Spleen (tissue), 11 donors: ENCODE measurements at regions not wholly inside any gene's neighbourhood (a gene's known extent, or its start where the extent isn't known, plus 50 kb on each side); places are given as distances from the start of the nearest gene placed in this dataset.

Source experiments
- DNase-seq: peaks from one replicate; pipeline ENCODE4 v3.0.0-alpha.2; 2020
- H3K27ac ChIP-seq, 8 donors: fragments of 200-600 bp; sonication (generic) in 7 of 8; 1 replicate in 4 of 8; 2 replicates in 4 of 8; pipeline versions ENCODE4 v1.5.0 to v1.8.0; 2016 to 2021; ENCODE audit warnings: inconsistent platforms in 4 of 8, mild to moderate bottlenecking in 4 of 8, moderate library complexity in 1 of 8
- H3K27me3 ChIP-seq, 7 donors: fragments of 200-600 bp; sonication (generic) in 6 of 7; replicated peaks in 1 of 7; 1 replicate in 4 of 7; 2 replicates in 3 of 7; pipeline versions ENCODE4 v1.5.0 to v1.8.0; 2016 to 2021; ENCODE audit warnings: inconsistent platforms in 3 of 7, mild to moderate bottlenecking in 1 of 7
- H3K36me3 ChIP-seq, 6 donors: fragments of 200-600 bp; sonication (generic) in 5 of 6; 1 replicate in 4 of 6; 2 replicates in 2 of 6; pipeline versions ENCODE4 v1.5.0 to v1.8.0; 2016 to 2021; ENCODE audit warnings: inconsistent platforms in 2 of 6
- H3K4me1 ChIP-seq, 6 donors: fragments of 200-600 bp; sonication (generic) in 5 of 6; 1 replicate in 3 of 6; 2 replicates in 3 of 6; pipeline versions ENCODE4 v1.5.0 to v1.8.0; 2016 to 2021; ENCODE audit warnings: inconsistent platforms in 3 of 6
- H3K4me3 ChIP-seq, 8 donors: fragments of 200-600 bp; sonication (generic) in 7 of 8; 1 replicate in 4 of 8; 2 replicates in 4 of 8; pipeline versions ENCODE4 v1.5.0 to v1.8.0; 2016 to 2021; ENCODE audit warnings: inconsistent platforms in 4 of 8, mild to moderate bottlenecking in 4 of 8, moderate library complexity in 2 of 8
- H3K9me3 ChIP-seq, 8 donors: fragments of 200-600 bp; sonication (generic) in 7 of 8; 1 replicate in 4 of 8; 2 replicates in 4 of 8; pipeline versions ENCODE4 v1.5.0 to v1.8.0; 2016 to 2021; ENCODE audit warnings: inconsistent platforms in 4 of 8
- CTCF ChIP-seq, 11 experiments: fragments of 200-600 bp in 7 of 11; fragments of 450-650 bp in 4 of 11; sonication (generic) in 4 of 11; IDR thresholded peaks in 8 of 11; conservative IDR thresholded peaks in 3 of 11; 1 replicate in 7 of 11; 2 replicates in 4 of 11; pipeline versions ENCODE4 v1.4.0 to v1.8.0; 2016 to 2021; ENCODE audit warnings: antibody characterized with exemption in 11 of 11, inconsistent platforms in 4 of 11, mild to moderate bottlenecking in 1 of 11
- POLR2A ChIP-seq, 3 donors: fragments of 450-650 bp; IDR thresholded peaks; one replicate each; pipeline ENCODE4 v1.5.1; 2017; ENCODE audit warnings: antibody characterized with exemption in 3 of 3, mild to moderate bottlenecking in 1 of 3
- POLR2AphosphoS5 ChIP-seq, 3 donors: sonication (generic); formaldehyde crosslinking; IDR thresholded peaks; one replicate each; pipeline ENCODE4 v1.5.1; 2017; ENCODE audit warnings: antibody characterized with exemption in 3 of 3
- WGBS, 5 donors: extraction: QIAGEN DNeasy Blood & Tissue Kit in 3 of 5; methylation state at CpG; one replicate each; pipeline versions ENCODE4 v1.1.5 to v1.1.7; 2013 to 2018; 5-methylcytosine and 5-hydroxymethylcytosine counted together
- intact Hi-C: fragments of 100-400 bp; cut with DNase I; formaldehyde crosslinking; loops from one replicate; pipeline ENCODE4 v1.15.0; 2023; ENCODE audit warnings: low total_unique reads
- donor health status: healthy with polysubstance abuse.
- donor health status: DM: no; HTN: no; CAD: no; lungs with moderate emphysema.
- donor health status: DM: no; HTN: no; CAD: no.
- donor health status: Bipolar disorder and iron deficiency.
- donor health status: healthy.
- donor health status: DM: no; HTN: no; CAD: no.
- donor health status: DM: yes; HTN: yes; CAD: no.

DNA sequence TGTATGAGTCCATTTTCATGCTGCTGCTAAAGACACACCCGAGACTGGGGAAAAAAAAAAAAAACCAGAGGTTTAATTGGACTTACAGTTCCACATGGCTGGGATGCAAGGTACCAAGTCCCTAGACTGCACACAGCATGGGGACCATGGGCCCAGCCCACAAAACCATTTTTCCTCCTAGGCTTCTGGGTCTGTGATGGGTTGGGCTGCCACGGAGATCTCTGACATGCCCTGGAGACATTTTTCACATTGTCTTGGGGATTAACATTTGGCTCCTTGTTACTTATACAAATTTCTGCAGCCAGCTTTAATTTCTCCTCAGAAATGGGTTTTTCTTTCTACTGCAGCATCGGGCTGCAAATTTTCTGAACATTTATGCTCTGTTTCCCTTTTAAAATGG, 340.3 kb upstream of the NUDT12 start:
- H3K27me3 ChIP-seq, result no peaks in the 10 kb centered on the region
- H3K27ac ChIP-seq, result no peak overlapping the region
- intact Hi-C loops, result no loop called here
- H3K36me3 ChIP-seq, result no peaks in the 10 kb centered on the region
- H3K4me3 ChIP-seq, result no peak overlapping the region
- TF ChIP-seq CTCF (IDR thresholded peaks at IDR 0.05 in 8 of 11, conservative IDR thresholded peaks at IDR 0.05 in 3 of 11) (no peak), POLR2A (IDR thresholded peaks at IDR 0.05) (no peak), POLR2AphosphoS5 (IDR thresholded peaks at IDR 0.05) (no peak)
- H3K4me1 ChIP-seq, result no peaks in the 10 kb centered on the region
- 72 to 79% (median 75%) methylated on average over 3 of the region's 3 CpGs for WGBS, 5 donors
- peaks cover 0 to 32% (median 9%) of the 10 kb centered on the region in 8 donors for H3K9me3 ChIP-seq
- DNase-seq, result no peak

- intact Hi-C loops, result no loop called here
- Histone ChIP-seq H3K27ac (no peak overlapping the region), H3K36me3 (no peaks in the 10 kb centered on the region), H3K27me3 (no peaks in the 10 kb centered on the region), H3K9me3 (peaks cover 0 to 32% (median 10%) of the 10 kb centered on the region in 8 donors), H3K4me3 (no peak overlapping the region), H3K4me1 (no peaks in the 10 kb centered on the region)
- 71 to 85% (median 80%) methylated on average over 1 of the region's 1 CpG for whole genome bisulfite sequencing, 5 donors
- TF ChIP-seq CTCF (IDR thresholded peaks at IDR 0.05 in 8 of 11, conservative IDR thresholded peaks at IDR 0.05 in 3 of 11) (no peak), POLR2A (IDR thresholded peaks at IDR 0.05) (no peak), POLR2AphosphoS5 (IDR thresholded peaks at IDR 0.05) (no peak)
- DNase-seq, result no peak
Measured at GRCh38 chr5:103901885-103902284, 339.3 kb upstream of the NUDT12 start.

- intact Hi-C loops, result no loop called here
- no peak overlapping the region for H3K27ac ChIP-seq
- H3K27me3 ChIP-seq, result no peaks in the 10 kb centered on the region
- no peak for DNase-seq
- WGBS, 5 donors, result 80 to 92% (median 85%) methylated on average over 3 of the region's 3 CpGs
- TF ChIP-seq CTCF (IDR thresholded peaks at IDR 0.05 in 8 of 11, conservative IDR thresholded peaks at IDR 0.05 in 3 of 11), result no peak
- TF ChIP-seq POLR2A (IDR thresholded peaks at IDR 0.05), result no peak
- TF ChIP-seq POLR2AphosphoS5 (IDR thresholded peaks at IDR 0.05), result no peak
- no peaks in the 10 kb centered on the region for H3K4me1 ChIP-seq
- peaks cover 0 to 19% (median 8%) of the 10 kb centered on the region in 8 donors for H3K9me3 ChIP-seq
- no peaks in the 10 kb centered on the region for H3K36me3 ChIP-seq
- no peak overlapping the region for H3K4me3 ChIP-seq
Measured at GRCh38 chr5:103896593-103896992, 334.0 kb upstream of the NUDT12 start.

GRCh38 chr5:103895738-103896137, 333.1 kb upstream of the NUDT12 start:
- 80 to 93% (median 87%) methylated on average over 2 of the region's 2 CpGs for WGBS, 5 donors
- H3K27ac ChIP-seq, result no peak overlapping the region
- H3K27me3 ChIP-seq, result no peaks in the 10 kb centered on the region
- no peak overlapping the region for H3K4me3 ChIP-seq
- intact Hi-C loops, result no loop called here
- no peak for TF ChIP-seq POLR2A (IDR thresholded peaks at IDR 0.05)
- H3K9me3 ChIP-seq, result peaks cover 0 to 19% (median 8%) of the 10 kb centered on the region in 8 donors
- DNase-seq, result no peak
- H3K4me1 ChIP-seq, result no peaks in the 10 kb centered on the region
- no peaks in the 10 kb centered on the region for H3K36me3 ChIP-seq

GRCh38 chr5:103894882-103895281, 332.3 kb upstream of the NUDT12 start:
- no peaks in the 10 kb centered on the region for H3K27me3 ChIP-seq
- H3K4me3 ChIP-seq, result no peak overlapping the region
- intact Hi-C loops, result no loop called here
- DNase-seq, result no peak
- no peaks in the 10 kb centered on the region for H3K36me3 ChIP-seq
- peaks cover 0 to 12% (median 2%) of the 10 kb centered on the region in 8 donors for H3K9me3 ChIP-seq
- no peak for TF ChIP-seq CTCF (IDR thresholded peaks at IDR 0.05 in 8 of 11, conservative IDR thresholded peaks at IDR 0.05 in 3 of 11)
- TF ChIP-seq POLR2AphosphoS5 (IDR thresholded peaks at IDR 0.05), result no peak
- no peak for TF ChIP-seq POLR2A (IDR thresholded peaks at IDR 0.05)
- H3K27ac ChIP-seq, result no peak overlapping the region
- no peaks in the 10 kb centered on the region for H3K4me1 ChIP-seq
